SK-N-SH treated with all-trans-retinoic acid at 6 μM for 48 hours (cell line): ENCODE measurements at regions not wholly inside any gene's neighbourhood (a gene's known extent, or its start where the extent isn't known, plus 50 kb on each side); places are given as distances from the start of the nearest gene placed in this dataset.
"Not testable (repeated sequence)": the region's sequence is repeated elsewhere in the genome, so short reads cannot be mapped to it uniquely, and the experiment has no call there.

Source experiments
- BACH2 ChIP-seq: fragments of 250-450 bp; sonication (Bioruptor Pico); IDR thresholded peaks from 2 replicates; pipeline ENCODE4 v1.9.0; 2021; ENCODE audit warnings: mild to moderate bottlenecking, borderline replicate concordance
- ESRRG ChIP-seq: fragments of 250-450 bp; sonication (Bioruptor Pico); IDR thresholded peaks from 2 replicates; pipeline ENCODE4 v1.6.1; 2021; ENCODE audit warnings: mild to moderate bottlenecking
- ISL1 ChIP-seq: fragments of 250-450 bp; sonication (Bioruptor Pico); IDR thresholded peaks from 2 replicates; pipeline ENCODE4 v2.1.2; 2022; ENCODE audit warnings: mild to moderate bottlenecking, moderate library complexity
- OSR1 ChIP-seq: fragments of 250-450 bp; sonication (Bioruptor Pico); IDR thresholded peaks from 2 replicates; pipeline ENCODE4 v1.8.0; 2022; ENCODE audit warnings: moderate library complexity, mild to moderate bottlenecking, inconsistent platforms
- ZFP3 ChIP-seq: fragments of 250-450 bp; sonication (Bioruptor Pico); IDR thresholded peaks from 2 replicates; pipeline ENCODE4 v1.5.0; 2020; ENCODE audit warnings: mild to moderate bottlenecking, moderate library complexity
- ZNF565 ChIP-seq: fragments of 450-650 bp; formaldehyde crosslinking; conservative IDR thresholded peaks from 2 replicates; pipeline ENCODE4 v1.5.0; 2020; ENCODE audit warnings: low read depth, mild to moderate bottlenecking, moderate library complexity
- TF ChIP-seq, protein P1 (sequence below): fragments of 250-450 bp; sonication (Bioruptor Pico); IDR thresholded peaks from 2 replicates; pipeline ENCODE4 v1.8.0; 2021; ENCODE audit warnings: low read depth, mild to moderate bottlenecking, moderate library complexity, borderline replicate concordance

- TF ChIP-seq, protein P1, sequence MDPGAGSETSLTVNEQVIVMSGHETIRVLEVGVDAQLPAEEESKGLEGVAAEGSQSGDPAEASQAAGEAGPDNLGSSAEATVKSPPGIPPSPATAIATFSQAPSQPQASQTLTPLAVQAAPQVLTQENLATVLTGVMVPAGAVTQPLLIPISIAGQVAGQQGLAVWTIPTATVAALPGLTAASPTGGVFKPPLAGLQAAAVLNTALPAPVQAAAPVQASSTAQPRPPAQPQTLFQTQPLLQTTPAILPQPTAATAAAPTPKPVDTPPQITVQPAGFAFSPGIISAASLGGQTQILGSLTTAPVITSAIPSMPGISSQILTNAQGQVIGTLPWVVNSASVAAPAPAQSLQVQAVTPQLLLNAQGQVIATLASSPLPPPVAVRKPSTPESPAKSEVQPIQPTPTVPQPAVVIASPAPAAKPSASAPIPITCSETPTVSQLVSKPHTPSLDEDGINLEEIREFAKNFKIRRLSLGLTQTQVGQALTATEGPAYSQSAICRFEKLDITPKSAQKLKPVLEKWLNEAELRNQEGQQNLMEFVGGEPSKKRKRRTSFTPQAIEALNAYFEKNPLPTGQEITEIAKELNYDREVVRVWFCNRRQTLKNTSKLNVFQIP (CRISPR knock-in tag), result not testable (repeated sequence)
- TF ChIP-seq BACH2; ZFP3; ZNF565 (CRISPR knock-in tag); ESRRG (CRISPR knock-in tag); OSR1; ISL1 (CRISPR knock-in tag): not testable (repeated sequence)
Observed at GRCh38 chr17:20724391-20724790, 144.9 kb downstream of the CDRT15L2 start.
